Spleen (tissue), 7 donors: ENCODE measurements at regions not wholly inside any gene's neighbourhood (a gene's known extent, or its start where the extent isn't known, plus 50 kb on each side); places are given as distances from the start of the nearest gene placed in this dataset.

ENCODE experiments used
- POLR2AphosphoS5 ChIP-seq, 3 donors: sonication (generic); formaldehyde crosslinking; IDR thresholded peaks; one replicate each; pipeline ENCODE4 v1.5.1; 2017; ENCODE audit warnings: antibody characterized with exemption in 3 of 3
- TF ChIP-seq, protein P1 (sequence below), 11 experiments: fragments of 200-600 bp in 7 of 11; fragments of 450-650 bp in 4 of 11; sonication (generic) in 4 of 11; IDR thresholded peaks in 8 of 11; conservative IDR thresholded peaks in 3 of 11; 1 replicate in 7 of 11; 2 replicates in 4 of 11; pipeline versions ENCODE4 v1.4.0 to v1.8.0; 2016 to 2021; ENCODE audit warnings: antibody characterized with exemption in 11 of 11, inconsistent platforms in 4 of 11, mild to moderate bottlenecking in 1 of 11
- donor health status: DM: no; HTN: no; CAD: no; lungs with moderate emphysema.
- donor health status: DM: no; HTN: no; CAD: no.
- donor health status: DM: no; HTN: no; CAD: no.

DNA sequence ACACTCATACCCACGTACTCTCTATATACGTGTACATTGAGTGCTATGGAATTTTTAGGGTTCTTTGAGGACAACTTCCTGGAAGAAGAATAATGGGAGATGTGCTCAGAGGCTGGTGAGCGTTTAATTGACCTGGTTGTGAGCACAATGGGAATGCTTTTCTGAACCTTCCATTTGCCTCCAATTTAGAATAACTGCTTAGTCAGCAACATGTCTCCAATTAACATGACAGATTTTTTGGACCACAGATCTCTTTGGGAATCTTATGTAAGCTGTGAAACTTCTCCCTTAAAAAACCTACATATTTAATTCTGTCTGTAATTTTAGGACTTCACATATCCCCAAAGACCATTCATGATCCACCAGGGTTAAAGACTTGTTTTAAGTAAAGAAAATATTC, 166.7 kb upstream of the TNP1 start:
- TF ChIP-seq POLR2AphosphoS5 (IDR thresholded peaks at IDR 0.05) = no peak
- TF ChIP-seq, protein P1, sequence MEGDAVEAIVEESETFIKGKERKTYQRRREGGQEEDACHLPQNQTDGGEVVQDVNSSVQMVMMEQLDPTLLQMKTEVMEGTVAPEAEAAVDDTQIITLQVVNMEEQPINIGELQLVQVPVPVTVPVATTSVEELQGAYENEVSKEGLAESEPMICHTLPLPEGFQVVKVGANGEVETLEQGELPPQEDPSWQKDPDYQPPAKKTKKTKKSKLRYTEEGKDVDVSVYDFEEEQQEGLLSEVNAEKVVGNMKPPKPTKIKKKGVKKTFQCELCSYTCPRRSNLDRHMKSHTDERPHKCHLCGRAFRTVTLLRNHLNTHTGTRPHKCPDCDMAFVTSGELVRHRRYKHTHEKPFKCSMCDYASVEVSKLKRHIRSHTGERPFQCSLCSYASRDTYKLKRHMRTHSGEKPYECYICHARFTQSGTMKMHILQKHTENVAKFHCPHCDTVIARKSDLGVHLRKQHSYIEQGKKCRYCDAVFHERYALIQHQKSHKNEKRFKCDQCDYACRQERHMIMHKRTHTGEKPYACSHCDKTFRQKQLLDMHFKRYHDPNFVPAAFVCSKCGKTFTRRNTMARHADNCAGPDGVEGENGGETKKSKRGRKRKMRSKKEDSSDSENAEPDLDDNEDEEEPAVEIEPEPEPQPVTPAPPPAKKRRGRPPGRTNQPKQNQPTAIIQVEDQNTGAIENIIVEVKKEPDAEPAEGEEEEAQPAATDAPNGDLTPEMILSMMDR (IDR thresholded peaks at IDR 0.05 in 8 of 11, conservative IDR thresholded peaks at IDR 0.05 in 3 of 11) = no peak
